Suprapubic skin (tissue), 4 donors: ENCODE measurements at regions not wholly inside any gene's neighbourhood (a gene's known extent, or its start where the extent isn't known, plus 50 kb on each side); places are given as distances from the start of the nearest gene placed in this dataset.

Experiments used
- DNase-seq, 2 donors: peaks; one replicate each; pipeline ENCODE4 v3.0.0-alpha.2; 2019; ENCODE audit warnings: low spot score in 2 of 2
- H3K27ac ChIP-seq: fragments of 200-600 bp; sonication (generic); one replicate; pipeline ENCODE4 v1.5.1; 2019
- H3K27me3 ChIP-seq: fragments of 200-600 bp; sonication (generic); one replicate; pipeline ENCODE4 v1.5.1; 2019
- H3K36me3 ChIP-seq: fragments of 200-600 bp; sonication (generic); one replicate; pipeline ENCODE4 v1.5.1; 2019
- H3K4me1 ChIP-seq: fragments of 200-600 bp; sonication (generic); one replicate; pipeline ENCODE4 v1.5.1; 2019
- H3K4me3 ChIP-seq: fragments of 200-600 bp; sonication (generic); one replicate; pipeline ENCODE4 v1.5.1; 2019; ENCODE audit warnings: mild to moderate bottlenecking
- H3K9me3 ChIP-seq: fragments of 200-600 bp; sonication (generic); one replicate; pipeline ENCODE4 v1.5.1; 2019
- CTCF ChIP-seq, 2 donors: fragments of 200-600 bp in 1 of 2; fragments of 450-650 bp in 1 of 2; sonication (generic) in 1 of 2; IDR thresholded peaks; one replicate each; pipeline ENCODE4 v1.5.1; 2016 to 2019; ENCODE audit warnings: antibody characterized with exemption in 2 of 2, mild to moderate bottlenecking in 1 of 2, moderate library complexity in 1 of 2
- EP300 ChIP-seq: sonication (generic); formaldehyde crosslinking; IDR thresholded peaks from one replicate; pipeline ENCODE4 v1.6.1; 2017; ENCODE audit warnings: antibody characterized with exemption
- POLR2A ChIP-seq, 2 donors: fragments of 450-650 bp; IDR thresholded peaks; one replicate each; pipeline ENCODE4 v1.6.1; 2017; ENCODE audit warnings: antibody characterized with exemption in 2 of 2, mild to moderate bottlenecking in 2 of 2, moderate library complexity in 2 of 2
- POLR2AphosphoS5 ChIP-seq, 3 donors: sonication (generic); formaldehyde crosslinking; IDR thresholded peaks; one replicate each; pipeline ENCODE4 v1.6.1; 2017; ENCODE audit warnings: antibody characterized with exemption in 3 of 3
- WGBS: methylation state at CpG from one replicate; pipeline ENCODE4 v1.1.5; 2018; 5-methylcytosine and 5-hydroxymethylcytosine counted together

- Histone ChIP-seq H3K27me3 (no peaks in the 10 kb centered on the region), H3K36me3 (no peaks in the 10 kb centered on the region), H3K27ac (no peak overlapping the region), H3K4me3 (no peak overlapping the region), H3K9me3 (no peaks in the 10 kb centered on the region), H3K4me1 (peaks cover 31% of the 10 kb centered on the region)
- no peak for TF ChIP-seq EP300
- no peak for TF ChIP-seq POLR2A (IDR thresholded peaks at IDR 0.05)
- TF ChIP-seq POLR2AphosphoS5 (IDR thresholded peaks at IDR 0.05): no peak
- no peak for TF ChIP-seq CTCF (IDR thresholded peaks at IDR 0.05)
- no peak for DNase-seq
- 77% methylated on average over 3 of the region's 3 CpGs for WGBS
Observed at GRCh38 chr3:72629191-72629631, 219.0 kb downstream of the SHQ1 start.

GRCh38 chr3:72628065-72628464, 220.2 kb downstream of the SHQ1 start:
- 57% methylated on average over 4 of the region's 6 CpGs for WGBS
- H3K9me3 ChIP-seq: no peaks in the 10 kb centered on the region
- H3K4me1 ChIP-seq: peaks cover 31% of the 10 kb centered on the region
- H3K4me3 ChIP-seq: no peak overlapping the region
- peak in 1 of 2 donors; percentile 85 for DNase-seq
- H3K27ac ChIP-seq: no peak overlapping the region
- TF ChIP-seq POLR2A (IDR thresholded peaks at IDR 0.05) (no peak), POLR2AphosphoS5 (IDR thresholded peaks at IDR 0.05) (peak; percentile 93 to 99 (median 93)), EP300 (no peak), CTCF (IDR thresholded peaks at IDR 0.05) (no peak)
- H3K27me3 ChIP-seq: no peaks in the 10 kb centered on the region
- H3K36me3 ChIP-seq: no peaks in the 10 kb centered on the region

GRCh38 chr3:72627271-72627670, 221.0 kb downstream of the SHQ1 start:
- WGBS: 76% methylated on average over 4 of the region's 4 CpGs
- Histone ChIP-seq H3K9me3 (no peaks in the 10 kb centered on the region), H3K4me3 (no peak overlapping the region), H3K27ac (no peak overlapping the region), H3K4me1 (peaks cover 31% of the 10 kb centered on the region), H3K36me3 (no peaks in the 10 kb centered on the region), H3K27me3 (no peaks in the 10 kb centered on the region)
- TF ChIP-seq EP300 (no peak), CTCF (IDR thresholded peaks at IDR 0.05) (no peak), POLR2AphosphoS5 (IDR thresholded peaks at IDR 0.05) (no peak), POLR2A (IDR thresholded peaks at IDR 0.05) (no peak)
- DNase-seq: no peak

- 81% methylated on average over 14 of the region's 14 CpGs for WGBS
Observed at GRCh38 chr3:72625602-72626337, 222.5 kb downstream of the SHQ1 start.

More at GRCh38 chr3:72625602-72626337, 222.5 kb downstream of the SHQ1 start:
- H3K27me3 ChIP-seq: no peaks in the 10 kb centered on the region
- no peak overlapping the region for H3K4me3 ChIP-seq
- DNase-seq: no peak
- TF ChIP-seq POLR2AphosphoS5 (IDR thresholded peaks at IDR 0.05): no peak
- TF ChIP-seq EP300: no peak
- TF ChIP-seq POLR2A (IDR thresholded peaks at IDR 0.05): no peak
- TF ChIP-seq CTCF (IDR thresholded peaks at IDR 0.05): no peak
- H3K27ac ChIP-seq: no peak overlapping the region
- no peaks in the 10 kb centered on the region for H3K36me3 ChIP-seq
- peaks cover 31% of the 10 kb centered on the region for H3K4me1 ChIP-seq
- H3K9me3 ChIP-seq: no peaks in the 10 kb centered on the region
